ENCODE measurements at regions not wholly inside any gene's neighbourhood (a gene's known extent, or its start where the extent isn't known, plus 50 kb on each side); places are given as distances from the start of the nearest gene placed in this dataset.

DNA sequence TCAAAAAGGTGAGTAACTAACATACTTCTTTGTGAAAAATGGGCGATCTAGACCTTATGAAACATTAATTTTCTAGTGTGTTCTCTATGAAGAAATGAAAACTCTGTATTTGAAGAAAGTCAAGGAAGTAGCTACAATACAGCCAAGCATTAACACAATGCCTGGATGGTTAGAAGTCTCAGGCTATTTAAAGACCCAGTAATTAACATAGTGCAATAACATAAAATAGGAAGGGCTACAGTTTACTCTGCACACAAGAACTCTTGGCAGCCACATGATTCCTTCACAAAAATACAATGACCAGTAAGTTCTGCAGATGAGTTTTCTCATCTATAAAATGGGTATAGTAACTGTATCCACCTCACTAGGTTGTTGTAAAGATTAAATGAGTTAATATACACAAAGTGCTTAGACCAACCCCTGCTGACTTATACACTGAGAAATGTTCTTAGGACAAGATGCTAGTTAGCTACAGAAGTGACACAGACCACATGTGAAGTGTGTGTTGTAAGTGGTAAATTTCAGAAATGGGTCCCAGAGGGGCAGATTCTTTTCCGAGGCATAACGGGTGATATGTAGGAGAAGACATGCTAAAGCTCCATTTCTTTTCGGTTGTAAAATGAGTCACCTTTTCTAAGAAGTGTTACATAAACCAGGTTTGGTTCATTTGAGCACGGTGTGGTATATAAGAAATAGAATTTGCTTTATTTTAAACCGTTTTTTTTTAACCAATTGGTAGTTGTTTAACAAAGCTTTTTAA is 61.8 kb downstream of the CXCR4 start:
- H3K27ac ChIP-seq = no peak overlapping the region
- ChIA-PET CTCF (interaction anchor here (0.6 kb wide), 1 partner anchor 141 kb away, joined by 3 read pairs; no protein-coding TSS in a partner anchor), POLR2A (ENCODE audit: low non-redundant PET) (interaction anchor here (0.7 kb wide), 2 partner anchors 32 to 108 kb away, joined by 3 to 4 read pairs; no protein-coding TSS in a partner anchor)
- TF ChIP-seq, protein P1, sequence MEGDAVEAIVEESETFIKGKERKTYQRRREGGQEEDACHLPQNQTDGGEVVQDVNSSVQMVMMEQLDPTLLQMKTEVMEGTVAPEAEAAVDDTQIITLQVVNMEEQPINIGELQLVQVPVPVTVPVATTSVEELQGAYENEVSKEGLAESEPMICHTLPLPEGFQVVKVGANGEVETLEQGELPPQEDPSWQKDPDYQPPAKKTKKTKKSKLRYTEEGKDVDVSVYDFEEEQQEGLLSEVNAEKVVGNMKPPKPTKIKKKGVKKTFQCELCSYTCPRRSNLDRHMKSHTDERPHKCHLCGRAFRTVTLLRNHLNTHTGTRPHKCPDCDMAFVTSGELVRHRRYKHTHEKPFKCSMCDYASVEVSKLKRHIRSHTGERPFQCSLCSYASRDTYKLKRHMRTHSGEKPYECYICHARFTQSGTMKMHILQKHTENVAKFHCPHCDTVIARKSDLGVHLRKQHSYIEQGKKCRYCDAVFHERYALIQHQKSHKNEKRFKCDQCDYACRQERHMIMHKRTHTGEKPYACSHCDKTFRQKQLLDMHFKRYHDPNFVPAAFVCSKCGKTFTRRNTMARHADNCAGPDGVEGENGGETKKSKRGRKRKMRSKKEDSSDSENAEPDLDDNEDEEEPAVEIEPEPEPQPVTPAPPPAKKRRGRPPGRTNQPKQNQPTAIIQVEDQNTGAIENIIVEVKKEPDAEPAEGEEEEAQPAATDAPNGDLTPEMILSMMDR (conservative IDR thresholded peaks at IDR 0.05; ENCODE audit: low read depth) = no peak
- no peak for DNase-seq (ENCODE audit: low spot score)

DNA sequence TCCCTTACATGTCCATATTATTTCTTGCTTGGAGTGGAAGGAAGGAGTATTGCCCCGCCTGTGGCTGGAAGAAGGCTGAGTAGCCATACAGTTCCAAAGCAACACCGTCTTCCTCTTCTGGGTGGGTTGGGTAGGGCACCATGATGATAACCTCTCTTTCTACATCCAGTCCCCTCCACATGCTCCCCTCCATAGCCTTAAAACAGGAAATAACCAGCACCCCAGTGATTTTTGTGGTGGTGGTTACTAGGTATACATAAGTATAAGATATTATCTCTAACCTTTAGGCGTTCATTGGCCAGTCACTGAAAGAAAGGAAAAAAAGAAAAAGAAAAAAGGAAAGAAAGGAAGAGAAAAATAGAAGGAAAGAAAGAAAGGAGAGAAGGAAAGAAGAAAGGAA is 63.1 kb downstream of the CXCR4 start:
- H3K27ac ChIP-seq = no peak overlapping the region
- no peak for DNase-seq (ENCODE audit: low spot score)
- POLR2A ChIA-PET (ENCODE audit: low non-redundant PET) = no interaction called here
- TF ChIP-seq, protein P1 (conservative IDR thresholded peaks at IDR 0.05; ENCODE audit: low read depth) = no peak
- CTCF ChIA-PET = no interaction called here

DNA sequence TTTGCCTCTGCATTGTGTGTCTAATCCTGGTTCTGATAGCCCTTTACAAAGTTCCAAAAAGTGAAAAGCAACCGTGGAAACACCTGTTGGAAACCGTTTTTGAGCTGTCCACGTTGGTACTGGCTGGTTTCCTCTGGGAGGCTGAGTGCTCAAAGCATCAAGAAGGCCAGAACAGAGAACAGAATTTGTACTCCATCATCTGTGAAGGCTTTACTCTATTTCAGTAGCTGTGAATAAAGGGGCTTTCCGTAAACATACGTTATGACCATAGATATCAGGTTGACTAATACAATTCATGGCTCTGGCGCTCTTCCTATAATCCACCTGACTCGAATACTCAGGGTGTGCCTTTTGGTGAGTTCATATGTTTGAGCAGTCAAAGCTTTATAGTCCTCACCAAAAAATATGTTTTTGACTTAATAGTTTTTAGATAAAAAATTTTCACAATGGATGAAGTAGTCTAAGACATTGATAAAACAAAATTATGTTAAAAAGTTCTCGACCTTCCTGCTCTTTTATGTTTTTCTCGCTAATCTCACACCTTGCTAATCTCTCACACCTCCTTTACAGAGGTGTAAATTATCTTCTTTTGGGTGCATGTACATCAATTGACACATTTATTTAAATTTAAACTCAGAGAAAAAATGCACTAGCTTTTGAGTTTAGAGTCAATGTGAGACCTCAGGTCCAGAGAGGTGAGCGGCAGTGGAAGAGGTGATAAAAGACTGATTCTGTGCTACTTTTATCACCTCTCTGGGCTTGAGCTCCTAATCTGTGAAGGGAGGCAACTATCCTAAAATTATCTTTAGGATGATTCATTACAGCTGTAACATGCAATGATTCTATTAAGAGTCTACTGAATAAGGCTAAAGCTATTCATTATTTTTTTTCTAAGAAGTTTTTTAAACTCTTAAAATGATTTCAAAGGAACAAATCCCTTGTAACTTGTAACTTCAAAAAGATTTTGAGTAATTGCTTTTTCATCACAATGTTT is 65.3 kb downstream of the CXCR4 start:
- ChIA-PET CTCF (no interaction called here), POLR2A (ENCODE audit: low non-redundant PET) (no interaction called here)
- no peak overlapping the region for H3K27ac ChIP-seq
- TF ChIP-seq, protein P1 (conservative IDR thresholded peaks at IDR 0.05; ENCODE audit: low read depth) = no peak
- no peak for DNase-seq (ENCODE audit: low spot score)

DNA sequence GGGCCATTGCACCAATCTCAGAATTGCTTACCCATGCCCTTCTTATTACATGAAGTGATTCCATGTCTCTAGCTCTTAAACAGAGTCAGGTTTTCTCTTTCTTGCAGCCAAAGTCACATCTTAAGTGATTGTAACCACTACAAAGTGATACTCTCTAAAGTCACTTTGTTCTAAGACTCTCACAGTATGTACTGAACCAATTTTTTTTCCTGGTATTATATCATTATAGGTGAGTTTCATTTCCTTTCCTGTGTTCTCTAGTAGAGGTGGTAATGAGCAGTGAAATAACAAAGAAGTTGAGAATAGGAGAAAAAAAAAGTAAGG is 66.3 kb upstream of the DARS1 start:
- CTCF ChIA-PET = no interaction called here
- TF ChIP-seq, protein P1 (conservative IDR thresholded peaks at IDR 0.05; ENCODE audit: low read depth) = no peak
- no peak overlapping the region for H3K27ac ChIP-seq
- no peak for DNase-seq (ENCODE audit: low spot score)
- POLR2A ChIA-PET (ENCODE audit: low non-redundant PET) = no interaction called here

DNA sequence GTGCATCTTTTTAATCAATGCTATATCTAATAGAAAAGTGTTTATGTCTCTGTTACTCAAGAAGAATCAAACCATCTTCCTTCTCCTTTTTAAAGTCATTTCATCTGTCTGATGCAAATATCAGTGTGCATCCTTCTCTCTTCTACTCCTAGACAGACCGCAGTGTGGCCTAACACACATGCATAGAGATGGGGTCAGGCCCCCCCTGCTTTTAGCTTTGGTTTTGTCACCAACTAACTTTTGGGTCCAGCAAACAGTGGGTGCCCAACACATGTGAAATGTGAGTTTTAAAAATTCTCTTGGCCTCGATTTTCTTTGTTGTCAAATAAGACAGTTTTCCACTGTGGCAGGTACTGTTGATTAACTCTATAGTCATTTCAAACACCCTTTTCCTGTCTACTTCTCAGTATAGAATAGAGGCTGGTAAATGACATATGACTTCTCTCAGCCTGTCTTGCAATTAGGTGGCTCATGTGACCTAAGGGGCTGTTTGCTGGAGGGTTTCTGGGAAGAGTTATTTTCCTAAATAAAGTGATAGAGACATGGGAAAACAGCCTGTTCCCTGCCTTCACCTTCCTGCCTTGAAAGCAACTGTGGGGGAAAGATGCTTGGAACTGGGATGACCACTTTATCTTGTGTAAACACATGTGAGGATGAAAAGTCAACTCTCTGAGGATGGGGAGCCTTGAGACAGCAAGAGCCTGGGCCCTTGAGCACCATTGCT is 65.7 kb upstream of the DARS1 start:
- DNase-seq (ENCODE audit: low spot score) = no peak
- TF ChIP-seq, protein P1 (conservative IDR thresholded peaks at IDR 0.05; ENCODE audit: low read depth) = no peak
- ChIA-PET POLR2A (ENCODE audit: low non-redundant PET) (no interaction called here), CTCF (no interaction called here)
- H3K27ac ChIP-seq = no peak overlapping the region
